Peyer's patch (tissue), 4 donors: ENCODE measurements at regions not wholly inside any gene's neighbourhood (a gene's known extent, or its start where the extent isn't known, plus 50 kb on each side); places are given as distances from the start of the nearest gene placed in this dataset.
"Not testable (repeated sequence)": the region's sequence is repeated elsewhere in the genome, so short reads cannot be mapped to it uniquely, and the experiment has no call there.

Experiments used
- DNase-seq, 3 donors: peaks; one replicate each; pipeline ENCODE4 v3.0.0-alpha.2; 2017 to 2019
- H3K27ac ChIP-seq, 4 donors: fragments of 200-600 bp; sonication (generic); one replicate each; pipeline ENCODE4 v1.5.1; 2016 to 2019
- H3K27me3 ChIP-seq, 2 donors: fragments of 200-600 bp; sonication (generic); one replicate each; pipeline ENCODE4 v1.5.1; 2019
- H3K36me3 ChIP-seq, 3 donors: fragments of 200-600 bp; sonication (generic); one replicate each; pipeline ENCODE4 v1.5.1; 2016 to 2019
- H3K4me1 ChIP-seq, 4 donors: fragments of 200-600 bp; sonication (generic); one replicate each; pipeline ENCODE4 v1.5.1; 2016 to 2019
- H3K4me3 ChIP-seq, 4 donors: fragments of 200-600 bp; sonication (generic); 1 replicate in 3 of 4; 2 replicates in 1 of 4; pipeline ENCODE4 v1.5.1; 2016 to 2019; ENCODE audit warnings: mild to moderate bottlenecking in 1 of 4
- H3K9me3 ChIP-seq, 4 donors: fragments of 200-600 bp; sonication (generic); one replicate each; pipeline ENCODE4 v1.5.1; 2016 to 2019; ENCODE audit warnings: mild to moderate bottlenecking in 1 of 4
- CTCF ChIP-seq, 6 experiments: fragments of 450-650 bp in 4 of 6; fragments of 200-600 bp in 2 of 6; sonication (generic) in 1 of 6; IDR thresholded peaks; one replicate each; pipeline ENCODE4 v1.5.1; 2017 to 2019; ENCODE audit warnings: antibody characterized with exemption in 6 of 6, mild to moderate bottlenecking in 3 of 6, moderate library complexity in 1 of 6
- POLR2A ChIP-seq, 2 donors: fragments of 450-650 bp; IDR thresholded peaks; one replicate each; pipeline ENCODE4 v1.5.1; 2017; ENCODE audit warnings: antibody characterized with exemption in 2 of 2, mild to moderate bottlenecking in 2 of 2, moderate library complexity in 2 of 2

- Histone ChIP-seq H3K36me3 (no peaks in the 10 kb centered on the region), H3K27me3 (no peaks in the 10 kb centered on the region), H3K9me3 (no peaks in the 10 kb centered on the region), H3K4me1 (peaks cover 0 to 3% (median 0%) of the 10 kb centered on the region in 4 donors), H3K27ac (peak overlapping the region in 2 of 4 donors; percentile 31 to 39), H3K4me3 (no peak overlapping the region)
- peak in 2 of 3 donors; percentile 34 to 51 for DNase-seq
- no peak for TF ChIP-seq POLR2A (IDR thresholded peaks at IDR 0.05)
- no peak for TF ChIP-seq CTCF (IDR thresholded peaks at IDR 0.05)
Measured at GRCh38 chr21:33993286-33994231, 78.0 kb upstream of the ATP5PO start.

- not testable (repeated sequence) for H3K4me1 ChIP-seq, DNase-seq, H3K27me3 ChIP-seq, H3K36me3 ChIP-seq, H3K4me3 ChIP-seq, H3K9me3 ChIP-seq, H3K27ac ChIP-seq
Measured at GRCh38 chr21:33992412-33992811, 76.8 kb upstream of the ATP5PO start.

- H3K4me3 ChIP-seq = no peak overlapping the region
Measured at GRCh38 chr21:33991133-33991532, 75.5 kb upstream of the ATP5PO start.

GRCh38 chr21:33989440-33989839 is 73.8 kb upstream of the ATP5PO start:
- Histone ChIP-seq H3K27ac (no peak overlapping the region), H3K9me3 (no peaks in the 10 kb centered on the region), H3K36me3 (no peaks in the 10 kb centered on the region), H3K4me3 (no peak overlapping the region), H3K27me3 (no peaks in the 10 kb centered on the region), H3K4me1 (peaks cover 0 to 3% (median 0%) of the 10 kb centered on the region in 4 donors)
- TF ChIP-seq CTCF (IDR thresholded peaks at IDR 0.05) (no peak), POLR2A (IDR thresholded peaks at IDR 0.05) (no peak)
- no peak for DNase-seq

More at GRCh38 chr21:33991133-33991532, 75.5 kb upstream of the ATP5PO start:
- no peaks in the 10 kb centered on the region for H3K36me3 ChIP-seq
- H3K27me3 ChIP-seq = no peaks in the 10 kb centered on the region
- H3K4me1 ChIP-seq = peaks cover 0 to 3% (median 0%) of the 10 kb centered on the region in 4 donors
- DNase-seq = no peak
- TF ChIP-seq POLR2A (IDR thresholded peaks at IDR 0.05) (no peak), CTCF (IDR thresholded peaks at IDR 0.05) (no peak)
- no peaks in the 10 kb centered on the region for H3K9me3 ChIP-seq
- H3K27ac ChIP-seq = no peak overlapping the region

- H3K4me1 ChIP-seq = peaks cover 0 to 3% (median 0%) of the 10 kb centered on the region in 4 donors
- no peak overlapping the region for H3K27ac ChIP-seq
- no peaks in the 10 kb centered on the region for H3K9me3 ChIP-seq
- no peak overlapping the region for H3K4me3 ChIP-seq
- H3K27me3 ChIP-seq = no peaks in the 10 kb centered on the region
- no peak for DNase-seq
- no peak for TF ChIP-seq CTCF (IDR thresholded peaks at IDR 0.05)
- TF ChIP-seq POLR2A (IDR thresholded peaks at IDR 0.05) = no peak
- H3K36me3 ChIP-seq = no peaks in the 10 kb centered on the region
Measured at GRCh38 chr21:33988237-33989017, 72.8 kb upstream of the ATP5PO start.

GRCh38 chr21:33987461-33987860 is 71.9 kb upstream of the ATP5PO start:
- no peak for DNase-seq
- TF ChIP-seq CTCF (IDR thresholded peaks at IDR 0.05) = no peak
- TF ChIP-seq POLR2A (IDR thresholded peaks at IDR 0.05) = no peak
- Histone ChIP-seq H3K27ac (no peak overlapping the region), H3K9me3 (no peaks in the 10 kb centered on the region), H3K4me3 (no peak overlapping the region), H3K4me1 (peaks cover 0 to 3% (median 0%) of the 10 kb centered on the region in 4 donors), H3K27me3 (no peaks in the 10 kb centered on the region), H3K36me3 (no peaks in the 10 kb centered on the region)
